Stimulated activated CD4-positive, alpha-beta T cell treated with anti-CD3 and anti-CD28 coated beads, Interleukin-12 subunit alpha, Interleukin-12 subunit beta, amount 100 ng/mL, for 48 hours (primary cell): ENCODE measurements at regions not wholly inside any gene's neighbourhood (a gene's known extent, or its start where the extent isn't known, plus 50 kb on each side); places are given as distances from the start of the nearest gene placed in this dataset.
"Not testable (repeated sequence)": the region's sequence is repeated elsewhere in the genome, so short reads cannot be mapped to it uniquely, and the experiment has no call there.

ENCODE experiments used
- DNase-seq, 3 donors: peaks; one replicate each; pipeline ENCODE4 v3.0.0-alpha.2; 2020; ENCODE audit warnings: low read depth in 2 of 3, low spot score in 1 of 3

DNA sequence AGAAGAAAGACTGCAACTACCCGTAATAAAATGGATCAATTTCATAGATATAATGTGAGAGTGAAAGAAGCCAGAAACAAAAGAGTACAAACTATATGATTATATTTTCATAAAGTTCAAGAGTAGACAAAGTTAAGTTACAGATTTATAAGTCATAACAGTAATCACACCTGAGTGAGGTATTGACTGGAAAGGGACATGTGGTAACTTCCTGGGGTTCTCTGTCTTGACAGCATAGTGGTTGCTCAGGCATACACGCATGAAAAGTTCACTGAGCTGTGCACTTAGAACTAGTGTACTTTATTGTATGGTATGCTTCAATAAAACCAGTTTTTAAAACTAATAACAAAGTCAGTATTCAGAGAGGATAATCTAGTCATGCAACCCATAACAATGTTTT, 653.6 kb downstream of the EPM2A start:
- DNase-seq: no peak

DNA sequence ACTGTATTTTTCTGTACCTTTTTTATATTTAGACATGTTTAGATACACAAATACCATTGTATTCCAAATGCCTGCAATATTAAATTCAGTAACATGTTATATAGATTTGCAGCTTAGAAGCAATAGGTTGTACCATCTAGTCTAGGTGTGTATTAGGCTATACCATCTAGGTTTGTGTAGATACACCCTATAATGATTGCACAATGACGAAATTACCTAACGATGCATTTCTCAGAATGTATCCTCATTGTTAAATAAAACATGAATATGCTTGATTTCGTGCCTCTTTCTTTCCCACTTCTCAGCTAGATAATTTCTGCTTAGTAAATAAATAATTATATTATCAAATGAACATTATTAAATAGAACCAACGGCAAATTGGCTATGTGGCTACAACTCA, 653.0 kb downstream of the EPM2A start:
- no peak for DNase-seq

- DNase-seq: no peak
Observed at GRCh38 chr6:145086197-145086596, 649.1 kb downstream of the EPM2A start.

- DNase-seq: no peak
Observed at GRCh38 chr6:145087034-145087433, 648.3 kb downstream of the EPM2A start.

GRCh38 chr6:145090801-145091585, 644.3 kb downstream of the EPM2A start:
- DNase-seq: no peak

GRCh38 chr6:145091586-145092142, 643.7 kb downstream of the EPM2A start:
- no peak for DNase-seq

- DNase-seq: no peak
Observed at GRCh38 chr6:145092554-145092953, 642.8 kb downstream of the EPM2A start.

GRCh38 chr6:145093226-145093625, 642.1 kb downstream of the EPM2A start:
- DNase-seq: no peak

- DNase-seq: no peak
Observed at GRCh38 chr6:145096846-145097245, 638.5 kb downstream of the EPM2A start.

DNA sequence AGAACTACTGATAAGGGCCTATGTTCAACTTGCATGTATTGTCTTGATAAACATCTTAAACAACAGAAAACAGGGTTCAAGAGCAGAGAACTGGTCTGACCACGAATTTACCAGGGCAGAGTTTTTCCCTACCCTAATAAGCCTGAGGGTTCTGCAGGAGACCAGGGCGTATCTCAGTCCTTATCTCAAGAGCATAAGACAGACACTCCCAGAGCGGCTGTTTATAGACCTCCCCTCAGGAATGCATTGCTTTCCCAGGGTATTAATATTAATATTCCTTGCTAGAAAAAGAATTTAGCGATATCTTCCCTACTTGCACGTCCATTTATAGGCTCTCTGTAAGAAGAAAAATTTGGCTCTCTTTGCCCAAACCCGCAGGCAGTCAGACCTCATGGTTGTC, 637.2 kb downstream of the EPM2A start:
- not testable (repeated sequence) for DNase-seq

- no peak for DNase-seq
Observed at GRCh38 chr6:145099713-145100112, 635.6 kb downstream of the EPM2A start.

DNA sequence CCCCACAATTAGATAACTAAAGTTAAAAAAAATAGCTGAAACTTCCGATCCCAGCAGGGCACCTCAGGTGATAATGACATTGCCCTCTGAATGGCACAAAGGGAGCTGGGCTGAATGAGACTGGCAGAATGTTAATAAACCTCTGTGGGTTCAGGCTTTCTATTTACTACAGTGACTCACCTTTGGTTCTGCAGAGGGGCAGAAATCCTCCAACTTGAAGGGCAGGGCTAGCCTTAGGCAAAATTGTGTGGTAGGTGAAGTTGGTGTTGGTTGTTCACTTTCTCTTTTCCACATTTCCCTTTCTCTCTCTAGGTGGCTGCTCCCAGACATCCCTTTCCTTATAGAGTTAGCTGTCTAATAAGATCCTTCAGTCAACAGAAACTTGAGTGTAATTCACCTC, 625.2 kb downstream of the EPM2A start:
- DNase-seq: no peak

DNA sequence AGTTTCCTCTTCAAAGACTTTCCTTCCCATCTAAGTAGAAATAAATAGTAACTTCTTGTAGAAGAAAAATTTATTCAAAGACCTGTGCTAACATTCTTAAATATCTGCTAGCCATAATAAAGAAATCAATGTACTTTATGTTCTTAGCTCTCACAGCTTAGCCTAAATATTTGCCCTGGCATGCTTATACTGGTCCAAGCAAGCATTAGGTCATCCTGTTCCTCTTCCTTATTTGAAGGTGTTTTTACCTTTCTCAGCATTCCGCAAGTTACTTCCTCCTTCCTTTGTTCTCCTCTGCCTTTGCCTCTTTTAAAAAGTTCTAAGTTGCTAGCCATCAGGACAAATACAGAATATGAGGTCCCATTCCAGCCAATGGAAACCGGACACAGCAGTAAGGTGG, 623.9 kb downstream of the EPM2A start:
- not testable (repeated sequence) for DNase-seq

DNA sequence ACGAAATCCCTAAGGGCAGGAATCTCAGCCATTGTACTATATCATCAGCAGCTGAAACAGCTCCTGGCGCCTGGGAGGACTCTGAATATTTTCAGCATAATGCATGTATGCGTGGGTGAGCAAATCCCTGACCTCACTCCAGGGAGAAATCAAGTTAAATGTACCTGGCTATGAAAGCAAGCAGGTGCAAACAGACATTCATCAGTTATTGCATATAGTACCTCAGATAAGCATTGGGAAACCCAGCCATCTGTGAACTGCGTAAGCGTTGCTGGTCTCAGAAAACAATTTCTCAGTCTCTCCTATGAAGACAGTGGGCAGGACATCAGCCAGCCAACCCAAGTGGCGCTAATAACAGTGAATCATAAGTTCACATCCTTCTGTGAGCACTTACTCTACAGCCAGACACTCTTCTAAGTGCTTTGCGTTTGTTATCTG, 622.6 kb downstream of the EPM2A start:
- no peak for DNase-seq

DNA sequence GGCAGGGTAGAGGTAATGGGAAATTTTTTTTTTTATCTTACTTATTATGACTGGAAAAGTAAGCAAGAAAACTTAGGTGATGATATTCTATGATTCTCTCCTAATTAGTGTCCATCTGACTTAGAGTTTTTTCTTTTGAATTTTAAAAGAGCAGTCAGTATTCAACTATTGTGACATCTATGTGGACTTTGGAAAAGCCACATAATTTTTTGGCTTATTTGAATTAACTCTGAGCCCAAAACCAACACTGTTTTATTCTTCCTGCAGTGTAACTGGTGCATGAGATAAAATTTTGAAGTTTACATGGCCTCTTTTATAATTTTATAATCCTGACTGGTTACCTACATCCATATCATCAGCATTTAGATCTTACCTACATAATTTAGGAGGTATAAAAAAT, 619.7 kb downstream of the EPM2A start:
- DNase-seq: no peak

DNA sequence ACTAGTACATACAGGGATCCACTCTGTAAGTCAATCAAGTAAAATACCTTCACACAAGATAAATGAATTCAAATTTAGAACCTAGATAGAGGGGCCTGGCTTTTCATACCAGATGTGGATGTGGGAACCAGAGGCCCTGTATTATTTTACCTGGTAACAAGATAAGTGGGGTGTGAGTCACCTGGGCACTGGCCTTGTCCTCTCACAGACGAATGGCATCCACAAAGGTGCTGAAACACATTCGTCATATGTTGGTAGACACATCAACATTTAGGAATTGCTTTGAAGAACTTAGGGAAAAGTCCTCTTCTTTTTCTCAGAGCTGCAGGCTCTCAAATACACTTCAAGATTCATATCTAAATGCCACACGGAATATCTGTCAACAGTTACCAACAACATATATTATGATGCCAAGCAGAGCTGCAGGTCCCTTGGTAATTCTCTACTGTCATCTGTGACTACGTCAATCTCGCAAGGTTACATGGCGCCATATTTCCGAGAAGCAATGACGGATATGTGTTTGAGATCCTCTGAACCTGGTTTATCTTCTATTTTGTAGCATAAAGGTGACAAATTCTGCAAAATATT, 618.6 kb downstream of the EPM2A start:
- no peak for DNase-seq

- no peak for DNase-seq
Observed at GRCh38 chr6:145118224-145118623, 617.1 kb downstream of the EPM2A start.

DNA sequence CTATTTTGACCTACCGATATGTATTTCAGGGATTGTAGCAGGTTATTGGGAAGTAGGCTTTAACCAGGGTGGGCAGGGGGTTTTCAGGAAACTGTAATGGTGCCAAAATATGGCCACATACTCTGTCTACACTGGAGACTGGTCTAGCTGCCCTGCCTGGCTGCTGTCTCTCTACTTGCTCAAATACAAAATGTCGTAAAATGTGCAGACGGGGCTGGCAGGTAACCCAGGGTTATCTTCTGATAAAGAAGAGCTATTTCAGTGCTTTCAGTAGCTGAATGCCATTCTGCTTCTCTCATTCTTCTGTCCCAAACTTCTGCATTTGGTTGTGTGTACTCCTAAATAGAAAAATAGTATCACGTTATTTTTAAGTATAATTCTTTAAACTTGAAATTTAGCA, 616.2 kb downstream of the EPM2A start:
- no peak for DNase-seq

DNA sequence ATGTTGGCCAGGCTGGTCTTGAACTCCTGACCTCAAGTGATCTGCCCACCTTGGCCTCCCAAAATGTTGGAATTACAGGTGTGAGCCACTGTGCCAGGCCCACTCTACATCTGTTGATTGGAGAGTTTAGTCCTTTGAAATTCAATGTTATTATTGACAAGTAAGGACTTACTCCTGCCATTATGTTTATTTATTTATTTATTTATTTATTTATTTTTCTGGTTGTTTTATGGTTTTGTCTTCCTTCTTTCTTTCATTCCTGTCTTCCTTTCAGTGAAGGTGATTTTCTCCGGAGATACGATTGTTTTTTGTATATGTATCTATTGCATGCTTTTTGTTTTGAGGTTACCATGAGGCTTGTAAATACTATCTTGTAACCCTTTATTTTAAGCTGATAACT, 602.6 kb downstream of the EPM2A start:
- no peak for DNase-seq

DNA sequence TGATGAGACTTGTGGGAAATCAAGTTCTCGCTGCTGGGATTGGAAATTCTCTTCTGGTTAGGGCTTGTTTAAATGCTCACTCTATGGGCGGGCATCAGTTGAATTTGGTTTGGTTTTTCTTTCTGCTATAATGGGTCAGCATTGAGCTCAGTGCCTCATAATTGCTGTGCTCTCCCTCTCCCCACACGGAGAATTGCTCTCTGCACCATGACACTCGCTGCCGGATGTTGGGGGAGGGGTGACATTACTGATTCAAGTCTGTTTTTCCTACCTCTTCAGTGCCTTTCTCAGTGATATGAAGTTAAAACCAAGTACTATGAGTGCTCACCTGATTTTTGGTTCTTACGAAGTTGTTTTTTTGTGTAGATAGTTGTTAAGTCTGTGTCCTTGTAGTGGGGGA, 599.6 kb downstream of the EPM2A start:
- no peak for DNase-seq

DNA sequence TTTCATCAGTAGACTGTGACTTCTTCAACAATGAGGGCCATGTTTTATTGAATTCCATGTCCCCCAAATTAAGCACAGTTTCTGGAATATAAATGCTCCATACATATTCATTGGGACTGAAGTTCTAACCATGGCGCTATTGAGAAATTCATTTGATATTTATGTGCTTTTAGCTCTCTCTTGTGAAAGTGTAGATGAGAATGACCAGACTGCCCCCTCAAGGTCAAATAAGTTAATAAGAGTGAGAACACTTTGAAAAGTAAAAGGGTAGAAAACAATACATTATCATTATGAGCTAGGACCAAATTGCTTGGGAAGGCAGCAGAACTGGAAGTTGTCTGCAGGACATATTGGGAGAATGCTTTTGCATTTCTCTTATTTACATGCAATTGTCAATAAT, 597.9 kb downstream of the EPM2A start:
- no peak for DNase-seq

DNA sequence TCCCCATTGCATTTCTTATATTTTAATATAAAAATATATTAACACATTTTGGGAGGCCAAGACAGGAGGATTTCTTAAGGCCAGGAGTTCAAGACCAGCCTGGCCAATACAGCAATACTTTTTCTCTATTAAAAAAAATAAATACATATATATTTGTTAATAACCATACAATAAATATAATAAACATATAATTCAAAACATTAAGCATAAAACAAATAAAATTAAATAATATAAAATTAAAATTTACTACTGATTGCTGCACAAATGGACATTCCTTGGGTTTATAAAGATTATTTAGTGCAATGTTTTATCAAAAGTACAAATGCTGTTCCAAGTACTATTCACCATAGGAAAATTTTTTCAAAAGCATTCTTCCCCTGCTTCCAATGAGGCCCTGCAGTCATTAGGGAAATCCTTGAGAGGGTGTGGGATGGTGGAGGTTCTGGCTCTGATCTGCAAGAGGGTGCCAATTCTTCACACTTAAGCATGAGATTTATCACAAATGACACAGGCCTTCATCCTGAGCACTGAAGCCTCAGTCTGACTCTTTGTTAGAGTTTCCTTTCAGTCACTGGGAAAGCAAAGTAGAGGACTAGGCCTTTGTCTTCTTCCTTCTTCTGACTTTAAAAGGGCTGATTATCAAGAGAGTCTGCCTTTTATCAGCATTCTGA, 596.7 kb downstream of the EPM2A start:
- DNase-seq: no peak
